ENCODE measurements at regions not wholly inside any gene's neighbourhood (a gene's known extent, or its start where the extent isn't known, plus 50 kb on each side); places are given as distances from the start of the nearest gene placed in this dataset.

DNA sequence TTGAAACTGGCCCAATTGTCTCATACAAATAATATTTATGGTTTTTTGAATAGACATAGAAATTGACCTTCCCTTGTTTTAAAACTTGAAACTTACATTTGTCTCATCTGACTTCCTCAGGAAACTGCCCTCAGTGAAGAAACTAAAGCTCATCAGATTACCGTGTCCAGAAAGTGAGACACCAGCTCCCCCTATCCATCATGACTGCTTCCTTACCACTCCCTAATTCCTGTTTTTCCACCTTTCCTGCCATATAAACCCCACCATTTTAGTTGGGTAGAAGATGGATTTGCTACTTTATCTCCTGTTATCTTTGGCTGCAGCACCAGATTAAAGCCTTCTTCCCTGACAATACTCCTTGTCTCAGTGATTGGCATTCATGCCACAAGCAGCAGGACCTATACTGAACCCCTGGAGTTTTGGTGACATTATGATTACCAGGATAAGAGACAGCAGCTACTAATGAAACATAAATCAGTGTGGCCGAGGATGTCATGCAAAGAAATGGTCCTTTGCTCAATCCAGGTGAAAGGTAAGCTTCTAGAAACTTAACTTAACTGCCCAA is 1627.6 kb upstream of the ZEB2 start:
- no peak for DNase-seq (ENCODE audit: extremely low read depth, low read depth, low spot score)

- DNase-seq (ENCODE audit: extremely low read depth, low read depth, low spot score): no peak
These were observed 1624.1 kb upstream of the ZEB2 start for GRCh38 chr2:146143971-146144370.

GRCh38 chr2:146138820-146139219 is 1618.9 kb upstream of the ZEB2 start:
- no peak for DNase-seq (ENCODE audit: extremely low read depth, low read depth, low spot score)

DNA sequence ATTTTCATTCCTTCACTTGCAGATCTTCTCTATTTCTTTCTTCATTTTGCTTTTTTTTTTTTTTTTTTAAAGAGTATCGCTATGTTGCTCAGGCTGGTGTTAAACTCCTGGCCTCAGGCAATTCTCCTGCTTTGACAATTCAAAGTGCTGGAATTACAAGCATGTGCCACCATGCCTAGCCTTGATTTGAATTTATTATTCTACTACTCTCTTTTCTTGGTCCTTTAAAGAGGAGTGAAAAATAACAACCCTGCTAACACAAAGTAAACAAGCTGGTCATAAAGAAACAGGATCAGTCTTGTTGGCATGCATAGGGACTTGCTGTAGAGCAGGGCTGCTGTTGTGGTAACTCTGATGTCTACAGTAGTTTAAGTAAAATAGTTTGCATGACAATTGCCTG is 1615.3 kb upstream of the ZEB2 start:
- DNase-seq (ENCODE audit: extremely low read depth, low read depth, low spot score): no peak

- no peak for DNase-seq (ENCODE audit: extremely low read depth, low read depth, low spot score)
These were observed 1611.9 kb upstream of the ZEB2 start for GRCh38 chr2:146131785-146132184.

DNA sequence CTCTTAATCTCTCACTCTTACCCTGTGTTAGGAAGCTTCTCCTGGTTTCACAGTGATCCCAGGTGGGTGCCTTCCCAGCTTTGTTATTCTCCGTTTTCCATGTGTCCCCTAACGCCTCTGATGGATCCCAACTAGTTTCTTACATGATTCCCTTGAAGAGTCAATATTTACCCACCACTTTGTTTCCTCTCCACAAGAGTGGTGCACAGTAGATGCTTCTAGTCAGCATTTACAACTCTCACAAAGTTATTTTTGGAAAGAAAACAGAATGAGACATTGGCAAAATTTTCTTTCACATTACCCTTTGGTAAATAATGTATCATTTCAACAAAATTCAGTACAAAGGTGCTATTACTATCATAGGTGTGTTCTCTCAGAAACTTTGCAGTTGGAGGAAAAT is 1611.1 kb upstream of the ZEB2 start:
- no peak for DNase-seq (ENCODE audit: extremely low read depth, low read depth, low spot score)

DNA sequence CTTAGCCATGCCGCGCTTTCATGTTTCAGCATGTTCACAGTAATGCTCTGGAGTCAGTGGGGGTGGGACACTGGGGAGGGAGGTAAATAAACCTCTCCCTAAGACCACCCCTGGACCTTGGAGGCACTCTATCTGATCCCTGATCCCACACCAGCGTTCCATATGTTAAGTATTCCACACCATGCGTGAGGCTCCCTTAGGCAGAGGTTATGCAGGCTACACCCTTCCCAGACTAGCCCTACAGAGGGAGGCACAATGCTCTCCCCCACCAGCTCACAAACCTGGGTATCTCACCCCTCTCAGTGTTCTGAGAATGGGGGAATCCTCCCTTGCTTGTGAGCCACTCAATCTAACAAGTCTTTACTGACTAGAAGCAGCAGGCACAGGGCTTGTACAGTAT is 1610.4 kb upstream of the ZEB2 start:
- DNase-seq (ENCODE audit: extremely low read depth, low read depth, low spot score): no peak

- DNase-seq (ENCODE audit: extremely low read depth, low read depth, low spot score): no peak
These were observed 1609.3 kb upstream of the ZEB2 start for GRCh38 chr2:146129231-146129630.

DNA sequence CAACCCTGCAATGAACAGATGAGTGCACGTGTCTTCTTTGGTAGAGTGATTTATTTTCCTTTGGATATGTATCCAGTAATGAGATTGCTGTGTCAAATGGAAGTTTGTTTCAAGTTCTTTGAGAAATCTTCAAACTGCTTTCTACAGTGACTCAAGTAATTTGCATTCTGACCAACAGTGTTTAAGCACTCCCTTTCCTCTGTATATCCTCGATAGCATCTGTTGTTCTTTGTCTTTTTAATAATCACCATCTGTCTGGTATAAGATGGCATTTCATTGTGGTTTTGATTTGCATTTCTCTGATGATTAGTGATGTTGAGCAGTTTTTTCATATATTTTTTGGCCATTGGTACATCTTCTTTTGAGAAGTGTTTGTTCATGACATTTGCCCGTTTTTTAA is 1608.3 kb upstream of the ZEB2 start:
- no peak for DNase-seq (ENCODE audit: extremely low read depth, low read depth, low spot score)

DNA sequence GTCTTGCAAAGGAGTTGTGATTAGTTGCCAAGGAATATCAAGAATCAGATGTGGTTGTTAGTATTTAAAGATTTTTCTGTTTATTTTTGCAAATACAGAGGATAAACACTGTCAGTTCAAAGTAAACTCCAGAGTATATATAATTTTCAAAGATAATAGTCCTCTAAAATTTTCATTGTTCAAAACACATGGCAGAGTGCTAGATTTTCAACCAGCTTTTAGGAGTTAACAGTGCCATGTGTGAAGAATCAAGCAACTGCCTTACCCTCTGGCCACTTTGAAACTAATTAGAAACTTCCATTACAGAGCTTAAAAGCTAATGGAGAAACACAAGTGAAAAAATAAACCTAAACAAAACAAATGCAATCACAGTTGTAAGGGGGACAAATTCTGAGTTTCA is 1605.6 kb upstream of the ZEB2 start:
- no peak for DNase-seq (ENCODE audit: extremely low read depth, low read depth, low spot score)

DNA sequence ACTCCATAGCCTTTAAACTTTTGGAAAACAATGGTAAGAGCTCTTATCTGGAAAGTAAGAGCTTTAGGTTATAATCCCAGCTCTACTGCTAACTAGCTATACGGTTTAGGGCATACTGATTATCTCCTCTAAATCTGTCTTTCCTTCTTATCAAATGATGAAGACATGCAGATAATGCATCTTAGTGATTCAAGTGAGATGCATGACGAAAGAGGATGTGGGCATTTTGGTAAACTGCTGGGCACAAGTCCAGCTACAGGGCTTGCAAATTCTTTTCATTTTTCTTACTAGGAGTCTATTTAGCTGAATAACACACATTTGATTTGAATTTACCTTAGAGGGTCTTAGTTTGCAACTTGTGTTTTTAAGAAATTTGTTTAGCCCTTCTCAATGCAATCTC is 1604.8 kb upstream of the ZEB2 start:
- no peak for DNase-seq (ENCODE audit: extremely low read depth, low read depth, low spot score)

GRCh38 chr2:146123714-146124113 is 1603.8 kb upstream of the ZEB2 start:
- no peak for DNase-seq (ENCODE audit: extremely low read depth, low read depth, low spot score)

DNA sequence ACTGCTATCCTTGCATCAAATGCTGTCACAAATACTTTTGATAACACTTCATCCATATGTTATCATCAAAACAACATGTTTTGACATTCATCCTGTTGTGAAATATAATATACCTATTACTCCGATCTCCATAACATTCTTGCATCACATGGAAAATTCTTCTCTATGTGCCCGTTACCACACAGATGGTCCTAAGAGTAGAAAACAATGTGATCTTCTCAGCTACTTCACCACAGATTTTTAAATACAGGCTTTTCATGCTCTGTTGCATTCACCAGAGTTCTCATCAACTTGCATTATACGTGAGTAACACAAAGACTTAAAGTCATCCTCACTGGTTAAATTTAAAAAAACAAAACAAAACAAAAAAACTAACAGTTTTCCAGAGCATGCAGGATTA is 1603.3 kb upstream of the ZEB2 start:
- no peak for DNase-seq (ENCODE audit: extremely low read depth, low read depth, low spot score)

- no peak for DNase-seq (ENCODE audit: extremely low read depth, low read depth, low spot score)
These were observed 1599.7 kb upstream of the ZEB2 start for GRCh38 chr2:146119586-146119985.

GRCh38 chr2:146108993-146109392 is 1589.1 kb upstream of the ZEB2 start:
- DNase-seq (ENCODE audit: extremely low read depth, low read depth, low spot score): no peak

- no peak for DNase-seq (ENCODE audit: extremely low read depth, low read depth, low spot score)
These were observed 1574.3 kb upstream of the ZEB2 start for GRCh38 chr2:146094185-146094584.

DNA sequence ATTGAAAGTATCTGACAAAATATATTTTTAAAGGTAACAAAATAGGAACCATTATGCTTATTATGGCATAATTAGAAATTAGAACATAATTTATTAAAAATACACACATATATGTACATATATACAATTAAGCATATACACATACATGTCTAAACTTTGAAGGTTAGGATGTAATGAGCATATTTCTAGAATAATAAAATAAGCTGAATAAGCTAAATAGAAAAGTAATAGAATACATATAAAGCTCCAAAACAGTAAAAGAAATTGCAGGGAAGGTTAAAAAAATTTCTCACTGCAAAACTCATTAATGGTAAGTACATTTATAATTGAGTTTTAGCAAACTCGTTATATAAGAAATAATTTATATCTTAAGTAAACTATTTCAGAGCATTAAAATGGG is 1561.5 kb upstream of the ZEB2 start:
- DNase-seq (ENCODE audit: extremely low read depth, low read depth, low spot score): no peak

GRCh38 chr2:146080925-146081324 is 1561.0 kb upstream of the ZEB2 start:
- DNase-seq (ENCODE audit: extremely low read depth, low read depth, low spot score): no peak

GRCh38 chr2:146079216-146079615 is 1559.3 kb upstream of the ZEB2 start:
- no peak for DNase-seq (ENCODE audit: extremely low read depth, low read depth, low spot score)

- DNase-seq (ENCODE audit: extremely low read depth, low read depth, low spot score): no peak
These were observed 1557.2 kb upstream of the ZEB2 start for GRCh38 chr2:146077156-146077555.

- no peak for DNase-seq (ENCODE audit: extremely low read depth, low read depth, low spot score)
These were observed 1548.1 kb upstream of the ZEB2 start for GRCh38 chr2:146068051-146068450.

- no peak for DNase-seq (ENCODE audit: extremely low read depth, low read depth, low spot score)
These were observed 1528.2 kb upstream of the ZEB2 start for GRCh38 chr2:146048141-146048540.

DNA sequence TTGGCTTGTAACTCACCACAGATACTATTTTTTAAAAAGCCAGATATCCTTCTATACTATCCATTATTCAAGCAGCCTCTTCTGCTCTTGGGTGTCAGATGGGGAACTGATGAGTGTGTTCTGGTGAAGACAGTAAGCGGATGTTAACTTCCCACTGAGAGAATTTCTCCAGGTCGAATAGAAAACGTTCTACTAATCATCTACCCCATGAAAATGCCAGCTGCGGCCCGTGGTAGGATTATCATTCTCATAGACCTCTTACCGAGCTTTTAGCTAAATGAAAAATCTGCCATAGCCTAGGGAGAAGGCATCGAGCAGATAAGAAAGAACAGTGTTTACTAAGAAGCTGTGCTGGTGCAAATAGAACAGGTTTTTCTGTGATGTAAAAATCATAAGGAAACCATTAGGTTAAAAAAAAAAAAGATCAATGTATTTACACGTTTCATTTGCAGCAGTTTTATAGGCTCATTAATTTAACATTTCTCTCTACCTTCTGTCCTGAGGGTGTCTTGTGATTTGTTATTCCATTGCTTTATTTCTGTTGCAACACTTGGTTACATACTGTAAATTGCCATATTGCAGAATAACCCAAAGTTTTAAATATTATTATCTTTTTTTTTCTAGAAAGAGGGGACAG is 1521.5 kb upstream of the ZEB2 start:
- DNase-seq (ENCODE audit: extremely low read depth, low read depth, low spot score): no peak

Data from glomerular endothelial cell (primary cell).